KBM-7 (cell line): ENCODE measurements at regions not wholly inside any gene's neighbourhood (a gene's known extent, or its start where the extent isn't known, plus 50 kb on each side); places are given as distances from the start of the nearest gene placed in this dataset.

Experiments used
- DNase-seq: peaks from one replicate; pipeline ENCODE4 v3.0.0-alpha.2; 2015
- in situ Hi-C: fragments of 300-500 bp; cut with MboI; formaldehyde crosslinking; loops from 2 replicates; pipeline ENCODE4 v1.14.3; 2020; ENCODE audit warnings: low sequenced_read_pairs, low pct_unique_long_range_greater_than_20kb, mixed read lengths

- in situ Hi-C loops = no loop called here
- no peak for DNase-seq
Observed at GRCh38 chr10:56679578-56679977, 318.5 kb upstream of the ZWINT start.

- in situ Hi-C loops = no loop called here
- no peak for DNase-seq
Observed at GRCh38 chr10:56662765-56663447, 301.8 kb upstream of the ZWINT start.

GRCh38 chr10:56653289-56653688 is 292.2 kb upstream of the ZWINT start:
- DNase-seq = no peak
- in situ Hi-C loops = no loop called here

GRCh38 chr10:56646329-56647111 is 285.5 kb upstream of the ZWINT start:
- in situ Hi-C loops = no loop called here
- DNase-seq = no peak

- DNase-seq = no peak
- in situ Hi-C loops = no loop called here
Observed at GRCh38 chr10:56633876-56634452, 272.9 kb upstream of the ZWINT start.

- no peak for DNase-seq
- in situ Hi-C loops = no loop called here
Observed at GRCh38 chr10:56632537-56632936, 271.5 kb upstream of the ZWINT start.

GRCh38 chr10:56624082-56624481 is 263.0 kb upstream of the ZWINT start:
- DNase-seq = no peak
- in situ Hi-C loops = no loop called here

- in situ Hi-C loops = no loop called here
- no peak for DNase-seq
Observed at GRCh38 chr10:56623064-56623463, 262.0 kb upstream of the ZWINT start.

- in situ Hi-C loops = no loop called here
- peak; percentile 5 for DNase-seq
Observed at GRCh38 chr10:56622335-56622973, 261.4 kb upstream of the ZWINT start.

- in situ Hi-C loops = no loop called here
- DNase-seq = no peak
Observed at GRCh38 chr10:56606202-56606601, 245.1 kb upstream of the ZWINT start.

- in situ Hi-C loops = no loop called here
- DNase-seq = no peak
Observed at GRCh38 chr10:56605051-56605450, 244.0 kb upstream of the ZWINT start.

GRCh38 chr10:56604624-56605023 is 243.6 kb upstream of the ZWINT start:
- in situ Hi-C loops = no loop called here

GRCh38 chr10:56599201-56599600 is 238.1 kb upstream of the ZWINT start:
- no peak for DNase-seq
- in situ Hi-C loops = no loop called here

More at GRCh38 chr10:56604624-56605023, 243.6 kb upstream of the ZWINT start:
- no peak for DNase-seq

- in situ Hi-C loops = no loop called here
- no peak for DNase-seq
Observed at GRCh38 chr10:56596257-56596656, 235.2 kb upstream of the ZWINT start.

GRCh38 chr10:56593120-56593519 is 232.1 kb upstream of the ZWINT start:
- DNase-seq = no peak
- in situ Hi-C loops = no loop called here

- no peak for DNase-seq
- in situ Hi-C loops = no loop called here
Observed at GRCh38 chr10:56586461-56586891, 225.4 kb upstream of the ZWINT start.

- DNase-seq = no peak
- in situ Hi-C loops = no loop called here
Observed at GRCh38 chr10:56585447-56586171, 224.6 kb upstream of the ZWINT start.

- in situ Hi-C loops = no loop called here
- DNase-seq = no peak
Observed at GRCh38 chr10:56583316-56583715, 222.3 kb upstream of the ZWINT start.

GRCh38 chr10:56567580-56567979 is 206.5 kb upstream of the ZWINT start:
- in situ Hi-C loops = no loop called here
- no peak for DNase-seq
